ENCODE measurements at regions not wholly inside any gene's neighbourhood (a gene's known extent, or its start where the extent isn't known, plus 50 kb on each side); places are given as distances from the start of the nearest gene placed in this dataset.

DNA sequence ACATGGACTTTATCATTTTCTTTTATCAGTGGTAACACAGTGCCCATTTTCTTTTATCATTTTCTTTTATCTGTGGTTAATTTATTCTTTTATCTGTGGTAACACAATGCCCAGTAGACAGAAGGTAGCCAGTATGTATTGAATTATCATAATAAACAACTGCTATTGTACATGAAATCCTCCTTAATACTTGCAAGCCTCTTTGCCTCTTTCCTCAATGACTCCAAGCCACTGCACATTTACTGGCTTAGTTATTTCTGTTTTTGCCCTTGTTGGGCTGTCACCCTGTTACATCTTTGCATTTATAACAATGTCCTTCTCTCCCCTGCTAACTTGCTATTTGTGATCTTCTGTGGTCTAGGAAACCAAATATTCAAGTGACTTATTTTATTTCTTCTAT lies 345.0 kb downstream of the ATP23 start:
- Histone ChIP-seq H3K4me3 (no peak overlapping the region), H3K27ac (no peak overlapping the region), H3K9me3 (peaks cover 0 to 5% (median 0%) of the 10 kb centered on the region in 11 donors), H3K36me3 (no peaks in the 10 kb centered on the region), H3K4me1 (peaks cover 0 to 13% (median 6%) of the 10 kb centered on the region in 9 donors), H3K27me3 (no peaks in the 10 kb centered on the region)
- TF ChIP-seq, protein P1, sequence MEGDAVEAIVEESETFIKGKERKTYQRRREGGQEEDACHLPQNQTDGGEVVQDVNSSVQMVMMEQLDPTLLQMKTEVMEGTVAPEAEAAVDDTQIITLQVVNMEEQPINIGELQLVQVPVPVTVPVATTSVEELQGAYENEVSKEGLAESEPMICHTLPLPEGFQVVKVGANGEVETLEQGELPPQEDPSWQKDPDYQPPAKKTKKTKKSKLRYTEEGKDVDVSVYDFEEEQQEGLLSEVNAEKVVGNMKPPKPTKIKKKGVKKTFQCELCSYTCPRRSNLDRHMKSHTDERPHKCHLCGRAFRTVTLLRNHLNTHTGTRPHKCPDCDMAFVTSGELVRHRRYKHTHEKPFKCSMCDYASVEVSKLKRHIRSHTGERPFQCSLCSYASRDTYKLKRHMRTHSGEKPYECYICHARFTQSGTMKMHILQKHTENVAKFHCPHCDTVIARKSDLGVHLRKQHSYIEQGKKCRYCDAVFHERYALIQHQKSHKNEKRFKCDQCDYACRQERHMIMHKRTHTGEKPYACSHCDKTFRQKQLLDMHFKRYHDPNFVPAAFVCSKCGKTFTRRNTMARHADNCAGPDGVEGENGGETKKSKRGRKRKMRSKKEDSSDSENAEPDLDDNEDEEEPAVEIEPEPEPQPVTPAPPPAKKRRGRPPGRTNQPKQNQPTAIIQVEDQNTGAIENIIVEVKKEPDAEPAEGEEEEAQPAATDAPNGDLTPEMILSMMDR (IDR thresholded peaks at IDR 0.05): no peak
- DNase-seq (no peak), ATAC-seq (no peak)
- intact Hi-C loops (cut with DNase I): loop anchor here in 1 of 10 donors (10.0 kb wide), 1 partner anchor 112 kb away; no protein-coding TSS in a partner anchor

DNA sequence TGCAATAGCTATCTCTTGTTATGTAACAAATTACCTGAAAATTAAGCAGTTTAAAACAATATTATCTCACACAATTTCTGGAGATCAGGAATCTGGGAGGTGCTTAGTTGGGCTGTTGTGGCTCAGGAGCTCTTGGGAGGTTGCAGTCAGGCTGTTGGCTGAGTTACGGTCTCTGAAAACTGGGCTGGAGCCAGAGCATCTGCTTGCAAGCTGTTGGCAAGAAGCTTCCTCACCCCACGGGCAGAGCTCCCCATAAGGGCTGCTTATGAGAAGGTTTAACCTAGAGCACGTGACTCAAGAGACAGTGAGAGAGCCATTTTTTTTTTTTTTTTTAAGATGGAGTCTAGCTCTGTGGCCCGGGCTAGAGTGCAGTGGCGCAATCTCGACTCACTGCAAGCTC lies 346.8 kb downstream of the ATP23 start:
- Histone ChIP-seq H3K4me1 (peaks cover 0 to 12% (median 6%) of the 10 kb centered on the region in 9 donors), H3K4me3 (no peak overlapping the region), H3K36me3 (no peaks in the 10 kb centered on the region), H3K27ac (no peak overlapping the region), H3K27me3 (no peaks in the 10 kb centered on the region), H3K9me3 (no peaks in the 10 kb centered on the region)
- 67 to 87% methylated on average over 6 of the region's 6 CpGs for WGBS, 2 donors
- DNase-seq: no peak
- intact Hi-C loops (cut with DNase I): loop anchor here in 1 of 10 donors (10.0 kb wide), 1 partner anchor 113 kb away; no protein-coding TSS in a partner anchor
- TF ChIP-seq, protein P1 (IDR thresholded peaks at IDR 0.05): no peak
- peak in 2 of 8 donors; percentile 17 to 20 for ATAC-seq

DNA sequence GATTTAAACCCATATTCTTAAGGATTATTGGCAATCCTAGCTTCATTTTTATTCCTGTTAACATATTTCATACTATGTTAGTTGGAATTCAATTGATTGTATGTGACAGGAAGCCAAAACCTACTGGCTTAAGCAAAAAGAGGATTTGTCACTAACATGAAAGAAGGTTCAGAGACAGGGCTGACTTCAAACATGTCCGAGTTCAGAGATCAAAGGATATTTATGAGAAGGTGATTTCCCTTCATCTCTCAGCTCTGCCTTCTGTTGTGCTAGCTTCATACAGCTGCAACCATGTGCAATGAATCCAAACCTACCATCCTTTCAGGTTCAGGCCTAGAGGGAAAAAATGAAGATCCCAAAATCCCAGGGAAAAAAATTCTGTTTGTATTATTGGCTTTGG lies 349.7 kb downstream of the ATP23 start:
- Histone ChIP-seq H3K27me3 (no peaks in the 10 kb centered on the region), H3K4me3 (no peak overlapping the region), H3K4me1 (no peaks in the 10 kb centered on the region), H3K27ac (no peak overlapping the region), H3K9me3 (no peaks in the 10 kb centered on the region), H3K36me3 (no peaks in the 10 kb centered on the region)
- ATAC-seq (no peak), DNase-seq (no peak)
- intact Hi-C loops (cut with DNase I): no loop called here
- 88 to 94% methylated on average over 1 of the region's 1 CpG for WGBS, 2 donors
- TF ChIP-seq, protein P1 (IDR thresholded peaks at IDR 0.05): no peak

DNA sequence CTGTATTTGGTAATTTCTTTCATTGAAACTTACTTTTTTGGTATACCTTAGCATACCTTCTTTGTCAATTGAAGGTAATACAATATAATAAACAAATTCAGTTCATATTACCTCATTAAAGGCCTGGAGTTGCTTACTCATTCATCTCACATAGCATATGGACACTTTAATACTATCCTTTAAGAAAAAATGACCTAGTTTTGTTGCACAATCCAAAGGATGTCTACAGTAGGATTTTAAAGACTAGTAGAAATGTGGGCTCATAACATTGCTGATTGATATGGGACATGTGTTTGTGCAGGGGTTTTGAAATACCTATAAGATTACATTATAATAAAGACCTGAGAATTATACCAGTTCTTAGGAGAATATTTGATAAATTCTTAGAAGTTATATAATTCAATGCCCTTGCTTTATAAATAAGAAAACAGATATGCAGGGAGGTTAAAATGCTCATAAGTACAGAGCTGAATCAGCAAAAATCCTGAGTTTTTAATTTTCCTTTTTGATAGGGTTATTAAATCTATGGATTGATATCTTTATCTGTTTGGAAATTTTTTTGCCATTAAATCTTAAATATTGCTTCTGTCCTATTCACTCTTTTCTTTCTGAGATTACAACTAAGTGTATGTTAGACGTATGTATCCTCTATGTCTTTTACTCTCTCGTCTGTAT lies 352.1 kb downstream of the ATP23 start:
- Histone ChIP-seq H3K27me3 (no peaks in the 10 kb centered on the region), H3K4me3 (no peak overlapping the region), H3K36me3 (no peaks in the 10 kb centered on the region), H3K4me1 (no peaks in the 10 kb centered on the region), H3K27ac (no peak overlapping the region), H3K9me3 (no peaks in the 10 kb centered on the region)
- no peak for DNase-seq
- no peak for ATAC-seq
- TF ChIP-seq, protein P1 (IDR thresholded peaks at IDR 0.05): no peak
- 96 to 98% methylated on average over 2 of the region's 2 CpGs for WGBS, 2 donors
- intact Hi-C loops (cut with DNase I): no loop called here
